Fibroblast of lung (primary cell): ENCODE measurements at regions not wholly inside any gene's neighbourhood (a gene's known extent, or its start where the extent isn't known, plus 50 kb on each side); places are given as distances from the start of the nearest gene placed in this dataset.

Experiments
- DNase-seq, 2 donors: peaks; one replicate each; pipeline versions ENCODE4 v3.0.0 to v3.0.0-alpha.2; 2010; ENCODE audit warnings: low read depth in 2 of 2
- H2AFZ ChIP-seq: 2 replicates; pipeline ENCODE4 v1.5.1; 2012; ENCODE audit warnings: low read length, control low read depth, inconsistent platforms
- H3K27ac ChIP-seq: 2 replicates; pipeline ENCODE4 v1.5.1; 2011; ENCODE audit warnings: low read length, control low read depth; ENCODE audit not compliant: insufficient read depth
- H3K27me3 ChIP-seq: 2 replicates; pipeline ENCODE4 v1.5.1; 2011; ENCODE audit warnings: mild to moderate bottlenecking, low read length; ENCODE audit not compliant: control insufficient read depth, insufficient read depth
- H3K36me3 ChIP-seq: 2 replicates; pipeline ENCODE4 v1.5.1; 2011; ENCODE audit warnings: low read length; ENCODE audit not compliant: control insufficient read depth, insufficient read depth
- H3K4me1 ChIP-seq: 2 replicates; pipeline ENCODE4 v1.5.1; 2011; ENCODE audit warnings: low read length; ENCODE audit not compliant: control insufficient read depth, insufficient read depth; ENCODE audit errors: extremely low read depth
- H3K4me2 ChIP-seq: 2 replicates; pipeline ENCODE4 v1.5.1; 2011; ENCODE audit warnings: low read length, control low read depth; ENCODE audit not compliant: insufficient read depth; ENCODE audit errors: extremely low read depth
- H3K4me3 ChIP-seq, 4 experiments: fragments of 200-600 bp in 1 of 4; sonication (generic) in 1 of 4; replicated peaks in 1 of 4; 2 replicates each; pipeline ENCODE4 v1.5.1; 2011 to 2016; ENCODE audit warnings: low read length in 4 of 4, low read depth in 3 of 4, mild to moderate bottlenecking in 3 of 4, control low read depth in 2 of 4, inconsistent platforms in 1 of 4, mixed read lengths in 1 of 4; ENCODE audit not compliant: insufficient read depth in 1 of 4; ENCODE audit errors: control extremely low read depth in 1 of 4
- H3K79me2 ChIP-seq: 2 replicates; pipeline ENCODE4 v1.5.1; 2012; ENCODE audit warnings: mild to moderate bottlenecking, low read length, inconsistent platforms; ENCODE audit not compliant: control insufficient read depth, insufficient read depth
- H3K9ac ChIP-seq: 2 replicates; pipeline ENCODE4 v1.5.1; 2011; ENCODE audit warnings: mild to moderate bottlenecking, low read length, control low read depth; ENCODE audit not compliant: insufficient read depth
- H3K9me3 ChIP-seq: 2 replicates; pipeline ENCODE4 v1.5.1; 2012; ENCODE audit warnings: low read depth, low read length; ENCODE audit not compliant: control insufficient read depth, insufficient read depth
- H4K20me1 ChIP-seq: 2 replicates; pipeline ENCODE4 v1.5.1; 2011; ENCODE audit warnings: low read length; ENCODE audit not compliant: control insufficient read depth, insufficient read depth; ENCODE audit errors: extremely low read depth
- CTCF ChIP-seq, 2 donors: IDR thresholded peaks in 1 of 2; conservative IDR thresholded peaks in 1 of 2; 1 replicate in 1 of 2; 2 replicates in 1 of 2; pipeline ENCODE4 v1.5.1; 2011 to 2012; ENCODE audit warnings: low read length in 2 of 2, control low read depth in 1 of 2, inconsistent platforms in 1 of 2, low read depth in 1 of 2, mild to moderate bottlenecking in 1 of 2
- EZH2 ChIP-seq: IDR thresholded peaks from 2 replicates; pipeline ENCODE4 v1.5.1; 2012; ENCODE audit warnings: low read length, control low read depth, mild to moderate bottlenecking; ENCODE audit errors: missing control alignments

GRCh38 chr12:19039515-19039914, 90.0 kb upstream of the PLEKHA5 start:
- Histone ChIP-seq H3K4me2 (no peak overlapping the region), H3K27me3 (no peaks in the 10 kb centered on the region), H2AFZ (no peak overlapping the region), H4K20me1 (no peaks in the 10 kb centered on the region), H3K9ac (no peak overlapping the region), H3K36me3 (no peaks in the 10 kb centered on the region), H3K4me3 (no peak overlapping the region), H3K79me2 (no peaks in the 10 kb centered on the region), H3K9me3 (no peaks in the 10 kb centered on the region), H3K27ac (no peak overlapping the region), H3K4me1 (no peaks in the 10 kb centered on the region)
- DNase-seq, result no peak
- TF ChIP-seq CTCF (conservative IDR thresholded peaks at IDR 0.05 in 1 of 2, IDR thresholded peaks at IDR 0.05 in 1 of 2; ENCODE audit: low read depth in 1 of 2, low read length in 2 of 2) (no peak), EZH2 (no peak)

- H3K9ac ChIP-seq, result no peak overlapping the region
- TF ChIP-seq EZH2 (no peak), CTCF (conservative IDR thresholded peaks at IDR 0.05 in 1 of 2, IDR thresholded peaks at IDR 0.05 in 1 of 2; ENCODE audit: low read depth in 1 of 2, low read length in 2 of 2) (no peak)
- H2AFZ ChIP-seq, result no peak overlapping the region
- H3K4me1 ChIP-seq, result no peaks in the 10 kb centered on the region
- no peaks in the 10 kb centered on the region for H3K27me3 ChIP-seq
- H3K9me3 ChIP-seq, result no peaks in the 10 kb centered on the region
- no peak for DNase-seq
- no peaks in the 10 kb centered on the region for H4K20me1 ChIP-seq
- H3K36me3 ChIP-seq, result no peaks in the 10 kb centered on the region
- H3K4me2 ChIP-seq, result no peak overlapping the region
- H3K4me3 ChIP-seq, result no peak overlapping the region
- H3K27ac ChIP-seq, result no peak overlapping the region
- no peaks in the 10 kb centered on the region for H3K79me2 ChIP-seq
Observed at GRCh38 chr12:19042221-19042620, 87.3 kb upstream of the PLEKHA5 start.

- Histone ChIP-seq H3K79me2 (no peaks in the 10 kb centered on the region), H2AFZ (no peak overlapping the region), H3K27me3 (no peaks in the 10 kb centered on the region), H3K4me1 (no peaks in the 10 kb centered on the region), H3K9ac (no peak overlapping the region), H3K36me3 (no peaks in the 10 kb centered on the region), H4K20me1 (no peaks in the 10 kb centered on the region), H3K9me3 (no peaks in the 10 kb centered on the region), H3K27ac (no peak overlapping the region), H3K4me2 (no peak overlapping the region), H3K4me3 (no peak overlapping the region)
- TF ChIP-seq EZH2 (no peak), CTCF (conservative IDR thresholded peaks at IDR 0.05 in 1 of 2, IDR thresholded peaks at IDR 0.05 in 1 of 2; ENCODE audit: low read depth in 1 of 2, low read length in 2 of 2) (no peak)
- no peak for DNase-seq
Observed at GRCh38 chr12:19044430-19044829, 85.1 kb upstream of the PLEKHA5 start.
